ENCODE measurements at regions not wholly inside any gene's neighbourhood (a gene's known extent, or its start where the extent isn't known, plus 50 kb on each side); places are given as distances from the start of the nearest gene placed in this dataset.

- TF ChIP-seq ATF2 (IDR thresholded peaks at IDR 0.05; ENCODE audit: low read length): no peak
- no peak for TF ChIP-seq EGR1 (IDR thresholded peaks at IDR 0.05; ENCODE audit: borderline replicate concordance, low read depth, low read length)
- TF ChIP-seq ZNF274 (IDR thresholded peaks at IDR 0.05; ENCODE audit: borderline replicate concordance, extremely low read depth, low read length): no peak
- no peak for TF ChIP-seq EZH2 (IDR thresholded peaks at IDR 0.05; ENCODE audit: low read depth, low read length, severe bottlenecking)
- no peak for TF ChIP-seq SP4 (IDR thresholded peaks at IDR 0.05; ENCODE audit: low read length)
Measured at GRCh38 chr4:30094887-30095286, 625.3 kb upstream of the PCDH7 start (continued).
